GM12891 (cell line): ENCODE measurements at regions not wholly inside any gene's neighbourhood (a gene's known extent, or its start where the extent isn't known, plus 50 kb on each side); places are given as distances from the start of the nearest gene placed in this dataset.

ENCODE experiments used
- DNase-seq: peaks from one replicate; pipeline ENCODE4 v3.0.0; 2011; ENCODE audit warnings: low spot score; ENCODE audit not compliant: insufficient read length
- FAIRE-seq: peaks from 2 replicates; lab custom pipeline; 2011; peaks lifted over from hg19 to GRCh38; lab: Jason Lieb, UNC
- PAX5 ChIP-seq: IDR thresholded peaks from 2 replicates; pipeline ENCODE4 v1.6.1; 2011; ENCODE audit warnings: low read length, moderate library complexity, mild to moderate bottlenecking; ENCODE audit not compliant: insufficient read depth, severe bottlenecking
- POLR2A ChIP-seq: IDR thresholded peaks from 2 replicates; pipeline ENCODE4 v1.6.1; 2011; ENCODE audit warnings: low read depth, low read length, control low read depth
- POLR2AphosphoS5 ChIP-seq: IDR thresholded peaks from 2 replicates; pipeline ENCODE4 v1.6.1; 2011; ENCODE audit warnings: low read depth, low read length, control low read depth
- POU2F2 ChIP-seq: IDR thresholded peaks from 2 replicates; pipeline ENCODE4 v1.6.1; 2011; ENCODE audit warnings: low read depth, mild to moderate bottlenecking, control low read depth, low read length, moderate library complexity
- SPI1 ChIP-seq: IDR thresholded peaks from 2 replicates; pipeline ENCODE4 v1.6.1; 2011; ENCODE audit warnings: low read depth, low read length, control low read depth
- TAF1 ChIP-seq: IDR thresholded peaks from 2 replicates; pipeline ENCODE4 v1.6.1; 2011; ENCODE audit warnings: low read depth, low read length, control low read depth

- no peak for DNase-seq
- no peak for FAIRE-seq
- no peak for TF ChIP-seq SPI1
- TF ChIP-seq TAF1: no peak
- TF ChIP-seq POLR2AphosphoS5: no peak
- no peak for TF ChIP-seq POU2F2
- TF ChIP-seq PAX5: no peak
- no peak for TF ChIP-seq POLR2A
Measured at GRCh38 chr1:213761845-213762407, 225.8 kb upstream of the PROX1 start.

DNA sequence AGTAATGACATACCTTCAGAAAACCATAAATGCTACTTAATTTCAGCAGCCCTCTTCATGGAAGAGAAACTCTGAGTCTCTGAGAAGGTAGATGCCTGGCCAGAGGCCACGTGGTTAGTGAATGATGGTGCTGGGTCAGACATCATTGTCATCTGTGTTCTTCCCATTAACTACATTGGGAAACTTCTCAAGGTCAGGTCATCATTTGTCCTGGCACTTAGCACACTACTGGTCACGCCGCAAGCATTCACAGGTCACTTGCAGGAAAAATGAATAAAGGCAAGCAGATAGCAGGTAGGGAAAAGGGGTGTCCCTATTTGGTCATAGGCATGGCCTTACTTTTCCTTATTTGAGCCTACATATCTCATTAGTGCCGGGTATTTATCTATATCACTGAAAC, 220.1 kb upstream of the PROX1 start:
- FAIRE-seq: no peak
- no peak for DNase-seq
- TF ChIP-seq PAX5: no peak
- TF ChIP-seq POU2F2: no peak
- no peak for TF ChIP-seq SPI1
- no peak for TF ChIP-seq POLR2A
- TF ChIP-seq TAF1: no peak
- TF ChIP-seq POLR2AphosphoS5: no peak

DNA sequence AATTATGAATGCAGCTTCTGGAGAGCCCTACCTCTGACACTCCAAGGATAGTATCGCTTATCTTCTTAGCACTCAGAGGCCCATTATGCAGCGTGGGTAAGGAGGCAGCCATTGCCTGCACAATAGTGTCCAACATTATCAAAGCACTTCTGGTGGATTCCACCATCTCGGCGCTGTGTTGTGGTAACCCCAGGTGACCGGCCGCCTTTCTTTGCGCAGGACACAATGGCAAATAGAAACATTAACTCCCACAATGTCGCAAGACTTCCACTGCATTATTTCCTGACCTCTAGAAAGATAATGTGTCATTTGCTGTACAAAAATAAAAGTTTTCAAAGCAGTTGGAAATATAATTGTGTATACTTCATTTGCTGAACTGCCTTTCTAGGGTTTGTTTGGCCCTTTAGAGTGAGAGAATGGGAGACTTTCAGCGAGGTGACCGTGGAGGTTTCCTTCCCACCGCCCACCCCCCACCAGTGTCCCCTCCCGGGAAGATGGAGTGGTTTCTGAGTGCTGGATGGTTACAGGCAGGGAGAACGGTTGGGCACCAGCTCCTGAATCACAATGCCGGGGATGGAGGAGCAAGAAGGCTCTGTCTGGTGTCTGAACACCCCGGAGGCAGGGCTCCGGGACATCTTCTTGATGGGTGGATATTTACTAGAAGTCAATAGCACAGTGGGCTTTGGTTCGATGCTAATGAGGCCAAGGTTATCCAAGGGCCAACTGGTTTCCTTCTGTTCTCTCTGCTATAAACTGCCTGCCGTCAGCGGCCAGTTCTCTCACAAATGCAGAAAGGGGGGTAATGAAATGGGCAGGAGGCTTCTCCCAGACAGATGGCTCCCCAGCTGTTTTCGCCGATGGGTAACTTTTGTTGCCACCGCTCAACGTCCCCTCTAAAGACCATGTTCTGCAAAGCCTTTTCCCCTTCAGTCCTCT, 215.4 kb upstream of the PROX1 start:
- no peak for TF ChIP-seq TAF1
- TF ChIP-seq PAX5: no peak
- TF ChIP-seq POLR2A: no peak
- no peak for TF ChIP-seq SPI1
- no peak for TF ChIP-seq POLR2AphosphoS5
- TF ChIP-seq POU2F2: no peak
- FAIRE-seq (no peak), DNase-seq (no peak)

DNA sequence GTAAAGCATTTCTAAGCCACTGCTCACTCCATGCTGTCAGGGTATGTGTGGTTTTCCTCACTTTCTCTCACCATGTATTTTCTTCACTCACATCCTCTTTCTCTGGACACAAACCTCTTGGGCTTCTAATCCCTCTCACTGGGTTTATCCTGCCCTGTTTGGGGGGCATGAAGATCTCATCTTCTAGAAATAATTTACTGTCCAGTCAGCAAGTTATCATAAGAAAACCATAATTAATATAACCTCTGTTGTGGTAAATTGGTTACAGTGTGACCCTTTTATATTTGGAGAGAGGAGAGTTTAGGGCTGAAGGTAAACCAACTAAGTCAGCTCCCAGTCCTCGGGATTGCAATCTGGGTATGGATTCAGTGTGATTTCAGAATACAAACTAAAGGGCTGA, 213.8 kb upstream of the PROX1 start:
- DNase-seq (no peak), FAIRE-seq (no peak)
- no peak for TF ChIP-seq POLR2A
- no peak for TF ChIP-seq POU2F2
- no peak for TF ChIP-seq TAF1
- no peak for TF ChIP-seq POLR2AphosphoS5
- TF ChIP-seq SPI1: no peak
- no peak for TF ChIP-seq PAX5

GRCh38 chr1:213776969-213777368, 210.8 kb upstream of the PROX1 start:
- DNase-seq (no peak), FAIRE-seq (no peak)
- TF ChIP-seq POLR2AphosphoS5: no peak
- no peak for TF ChIP-seq TAF1
- TF ChIP-seq SPI1: no peak
- TF ChIP-seq POU2F2: no peak
- no peak for TF ChIP-seq PAX5
- no peak for TF ChIP-seq POLR2A

DNA sequence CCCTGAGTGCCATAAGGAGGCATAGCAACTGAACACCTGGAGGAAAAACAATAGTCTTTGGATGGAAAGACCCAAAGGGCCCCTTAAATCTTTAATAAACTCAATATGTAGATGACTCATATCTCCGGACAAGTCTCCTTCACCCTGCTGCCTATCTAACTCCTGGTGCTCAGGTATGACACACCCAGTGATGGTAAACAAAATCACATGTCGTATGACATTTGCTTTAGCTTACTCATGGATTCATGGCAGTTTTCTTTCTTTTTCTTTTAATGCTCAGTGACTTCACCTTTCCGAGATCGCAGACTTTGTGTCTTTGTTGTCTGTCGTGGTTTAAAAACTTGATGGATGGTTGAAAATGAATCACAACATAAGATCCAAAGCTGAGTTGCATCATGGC, 208.5 kb upstream of the PROX1 start:
- FAIRE-seq (no peak), DNase-seq (no peak)
- TF ChIP-seq POLR2AphosphoS5 (no peak), TAF1 (no peak), PAX5 (no peak), POU2F2 (no peak), SPI1 (no peak), POLR2A (no peak)

DNA sequence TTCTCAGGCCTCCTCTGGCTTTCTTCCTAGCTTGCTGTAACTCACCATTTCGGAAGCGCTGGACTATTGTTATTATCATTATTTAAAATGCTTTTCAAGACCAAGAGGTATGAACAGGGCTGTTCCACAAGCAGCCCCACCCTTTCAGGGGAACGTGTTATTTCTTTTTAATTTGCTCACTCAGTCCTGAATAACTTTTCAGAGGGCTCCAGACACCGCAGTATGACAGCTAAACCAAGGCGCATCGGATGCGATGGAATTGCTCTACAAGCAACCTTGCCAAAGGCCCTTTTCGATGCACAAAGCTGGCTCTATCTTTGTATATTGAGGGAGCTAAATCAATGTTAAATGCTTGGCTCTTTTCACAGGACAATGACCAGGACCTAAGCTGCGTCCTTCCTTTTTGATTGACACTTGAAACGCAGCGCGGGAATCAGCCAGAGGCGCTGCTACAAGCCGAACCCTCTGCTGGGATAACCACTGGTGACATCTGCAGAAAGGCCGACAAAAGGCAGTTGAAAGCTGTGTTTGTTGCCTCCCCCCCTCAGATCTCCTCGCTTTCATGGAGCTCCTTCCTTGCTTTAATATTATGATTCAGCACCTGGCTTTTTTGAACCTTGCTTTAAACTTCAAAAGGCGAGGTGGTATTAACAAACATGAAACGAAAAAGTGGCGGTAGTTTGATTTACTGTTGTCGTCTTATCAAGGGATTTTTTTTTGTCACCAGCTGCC, 204.7 kb upstream of the PROX1 start:
- FAIRE-seq (no peak), DNase-seq (no peak)
- TF ChIP-seq POLR2A (no peak), TAF1 (no peak), POLR2AphosphoS5 (no peak), POU2F2 (no peak), PAX5 (no peak), SPI1 (no peak)

- FAIRE-seq (no peak), DNase-seq (no peak)
- no peak for TF ChIP-seq POU2F2
- TF ChIP-seq POLR2AphosphoS5: no peak
- TF ChIP-seq SPI1: no peak
- TF ChIP-seq POLR2A: no peak
- no peak for TF ChIP-seq PAX5
Measured at GRCh38 chr1:213783893-213784292, 203.9 kb upstream of the PROX1 start.

GRCh38 chr1:213786683-213787082, 201.1 kb upstream of the PROX1 start:
- TF ChIP-seq PAX5: no peak
- no peak for TF ChIP-seq TAF1
- TF ChIP-seq POLR2AphosphoS5: no peak
- no peak for TF ChIP-seq SPI1
- no peak for TF ChIP-seq POLR2A
- no peak for TF ChIP-seq POU2F2
- DNase-seq (no peak), FAIRE-seq (no peak)
